GM19452 (cell line): ENCODE measurements at regions not wholly inside any gene's neighbourhood (a gene's known extent, or its start where the extent isn't known, plus 50 kb on each side); places are given as distances from the start of the nearest gene placed in this dataset.

Experiments used
- ATAC-seq: cut with Tn5 transposase; IDR thresholded peaks from one replicate; pipeline ENCODE4 v1.9.1; 2021; ENCODE audit not compliant: unreplicated experiment

DNA sequence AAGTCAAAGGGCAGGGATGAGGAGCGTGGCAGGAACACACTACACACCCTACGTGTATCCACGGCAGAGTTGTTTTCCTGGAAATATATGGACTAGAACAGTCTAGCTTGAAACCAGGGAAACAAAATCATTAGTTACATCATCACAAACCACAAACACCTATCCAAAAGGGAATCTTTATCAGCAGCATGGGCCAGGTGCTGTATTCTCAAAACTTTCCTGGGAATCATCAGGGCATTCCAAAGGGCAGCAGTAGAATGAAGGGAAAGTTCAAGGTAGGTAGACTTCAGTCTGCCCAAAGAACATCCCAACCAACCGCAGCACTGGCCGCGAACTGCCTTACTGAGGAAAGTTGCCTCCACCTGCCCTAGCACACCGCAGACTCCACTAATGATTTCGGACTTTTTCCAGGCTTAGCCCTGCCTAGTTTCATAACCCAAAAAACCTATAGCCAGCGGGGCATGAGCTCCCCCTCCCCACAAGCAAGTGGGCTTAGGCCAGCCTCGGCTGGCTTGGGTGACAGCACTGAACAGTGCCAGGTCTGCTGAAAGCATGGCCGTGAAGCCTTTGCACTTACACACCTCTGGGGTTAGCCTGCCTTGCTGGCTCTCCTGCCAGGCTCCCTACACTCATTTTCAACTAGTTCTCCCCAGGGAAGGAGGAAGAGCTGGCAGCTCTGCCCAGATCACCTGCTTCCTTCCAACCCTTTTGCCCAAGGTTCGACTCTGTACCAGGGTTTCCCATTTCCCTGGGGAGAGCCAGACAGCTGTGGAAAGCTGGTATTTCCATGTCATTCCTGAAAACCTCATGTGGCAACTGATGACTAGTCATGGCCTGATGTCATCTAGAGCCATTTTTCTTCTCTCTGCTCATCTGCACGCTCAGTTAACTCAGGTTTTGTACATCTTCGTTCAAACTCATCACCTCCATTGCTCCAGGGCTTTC, 77.3 kb upstream of the UBAC2 start:
- no peak for ATAC-seq

DNA sequence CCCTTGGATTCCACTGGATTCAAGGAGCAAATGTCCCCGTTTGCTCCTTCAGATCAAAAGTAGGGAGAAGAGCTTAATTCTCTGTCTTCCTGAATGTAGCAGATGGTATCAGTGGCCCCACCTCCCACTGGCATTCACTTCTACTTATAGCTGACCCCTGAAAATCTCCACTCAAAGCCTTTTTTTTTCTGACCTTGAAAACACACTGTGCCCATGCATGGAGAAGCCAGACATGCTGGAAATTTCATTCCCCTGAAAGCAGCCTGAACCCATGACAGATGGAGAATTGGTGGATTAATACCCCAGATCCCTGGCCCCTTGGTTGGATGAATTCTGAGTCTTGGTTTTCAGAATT, 76.6 kb upstream of the UBAC2 start:
- ATAC-seq: no peak

GRCh38 chr13:99124794-99125316, 75.8 kb upstream of the UBAC2 start:
- ATAC-seq: peak; percentile 87

DNA sequence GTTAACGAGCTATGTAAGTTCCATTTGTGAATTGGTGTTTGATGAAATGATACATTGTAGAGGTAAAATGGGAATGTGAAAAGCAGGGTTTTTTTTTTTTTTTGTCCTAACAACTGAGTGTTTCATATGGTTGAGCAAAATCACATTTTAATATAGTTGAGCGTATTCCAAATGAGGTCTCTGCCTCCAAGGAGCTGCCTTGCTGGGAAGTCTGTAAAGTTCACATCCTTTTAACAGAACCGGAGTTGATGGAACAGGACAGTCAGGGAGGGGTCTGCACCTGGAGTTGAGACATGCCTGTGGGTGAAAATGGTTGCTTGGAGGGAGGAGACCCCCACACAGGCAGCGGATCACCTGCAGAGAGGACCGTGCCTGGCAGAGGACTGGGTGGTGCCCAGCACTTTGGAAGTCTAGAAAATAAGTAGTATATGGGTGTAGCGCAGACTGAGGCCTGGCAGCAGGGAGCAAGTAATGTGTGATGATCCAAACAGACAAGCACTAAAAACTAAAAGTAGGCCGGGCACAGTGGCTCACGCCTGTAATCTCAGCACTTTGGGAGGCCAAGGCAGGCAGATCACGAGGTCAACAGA, 75.2 kb upstream of the UBAC2 start:
- no peak for ATAC-seq

DNA sequence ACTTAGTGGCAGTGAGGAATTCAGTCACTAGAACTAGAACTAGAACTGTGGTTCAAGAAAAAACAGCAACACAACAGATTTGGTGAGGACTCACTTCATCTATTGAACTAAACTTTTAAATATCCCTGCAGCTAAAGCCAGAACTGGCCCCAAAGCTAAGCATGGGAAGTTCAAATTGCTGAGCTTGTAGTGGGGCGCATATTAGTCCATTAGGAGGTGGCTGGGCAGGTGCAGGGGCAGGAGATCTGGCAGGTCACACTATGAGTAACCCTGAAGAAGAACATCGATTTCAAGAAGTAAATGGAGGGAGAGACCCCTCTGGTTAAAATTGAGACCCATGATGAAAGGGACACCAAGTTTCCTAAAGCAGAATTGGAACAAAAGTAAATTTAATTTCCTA, 73.8 kb upstream of the UBAC2 start:
- ATAC-seq: no peak

- ATAC-seq: no peak
Observed at GRCh38 chr13:99129050-99129449, 71.6 kb upstream of the UBAC2 start.

GRCh38 chr13:99129951-99130350, 70.7 kb upstream of the UBAC2 start:
- ATAC-seq: no peak

GRCh38 chr13:99131410-99131809, 69.2 kb upstream of the UBAC2 start:
- ATAC-seq: no peak

DNA sequence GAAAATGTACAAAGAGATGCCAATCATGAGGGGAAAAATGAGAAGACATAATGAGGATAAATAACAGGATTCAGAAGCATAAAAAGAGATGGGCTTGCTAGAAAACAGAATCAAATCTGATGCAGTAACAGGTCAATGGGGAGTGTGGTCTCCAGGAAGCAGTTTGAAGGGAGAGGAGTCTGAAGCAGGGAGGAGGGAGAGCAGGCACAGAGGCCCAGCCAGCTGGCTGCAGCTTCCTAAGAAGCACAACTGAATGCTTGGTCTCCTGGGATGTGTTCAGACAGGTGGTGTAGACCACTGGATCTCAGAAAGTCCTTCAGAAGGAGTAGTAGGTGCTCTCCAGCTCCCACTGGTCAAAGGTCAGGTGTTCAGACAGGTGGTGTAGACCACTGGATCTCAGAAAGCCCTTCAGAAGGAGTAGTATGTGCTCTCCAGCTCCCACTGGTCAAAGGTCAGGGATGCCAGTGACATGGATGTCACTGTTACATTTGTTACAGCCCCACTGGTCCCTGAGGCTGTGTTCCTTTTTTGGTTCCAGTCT, 68.3 kb upstream of the UBAC2 start:
- ATAC-seq: no peak

- no peak for ATAC-seq
Observed at GRCh38 chr13:99133230-99133629, 67.4 kb upstream of the UBAC2 start.

DNA sequence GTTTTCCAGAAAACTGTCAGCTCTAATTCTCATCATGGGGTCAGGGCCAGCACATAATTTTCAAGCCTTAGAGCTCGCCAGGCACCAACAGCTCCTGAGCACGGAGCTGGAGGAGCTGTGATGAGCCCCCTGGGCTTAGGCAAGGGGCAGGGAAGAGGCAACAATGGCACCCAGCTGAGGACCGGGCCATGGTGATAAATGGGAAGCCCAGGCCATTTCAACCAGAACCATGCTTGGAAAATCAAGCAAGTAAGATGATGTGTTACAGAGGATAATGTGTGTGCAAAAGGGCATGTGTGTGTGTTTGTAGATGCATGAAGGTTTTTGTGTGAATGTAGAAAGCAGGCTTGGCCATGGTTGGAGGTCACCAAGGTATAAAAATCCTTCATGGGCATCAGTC, 66.8 kb upstream of the UBAC2 start:
- ATAC-seq: no peak

- no peak for ATAC-seq
Observed at GRCh38 chr13:99135591-99135990, 65.1 kb upstream of the UBAC2 start.

GRCh38 chr13:99136427-99136954, 64.2 kb upstream of the UBAC2 start:
- no peak for ATAC-seq

DNA sequence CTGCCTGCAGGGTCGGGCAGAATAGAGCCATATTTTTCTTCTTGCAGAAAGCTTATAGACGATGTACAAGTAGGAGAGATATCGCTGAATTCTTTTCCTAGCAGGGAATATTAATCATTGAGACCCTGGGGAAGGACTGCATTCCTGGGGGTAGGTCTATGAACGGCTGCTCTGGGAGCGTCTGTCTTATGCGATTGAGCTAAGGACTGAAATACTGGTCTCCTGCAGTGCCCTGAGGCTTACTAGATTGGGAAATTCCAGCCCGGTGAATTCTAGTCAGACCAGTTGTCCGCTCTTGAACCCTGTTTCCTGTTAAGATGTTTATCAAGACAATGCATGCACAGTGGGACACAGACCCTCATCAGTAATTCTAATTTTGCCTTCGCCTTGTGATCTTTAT, 59.8 kb upstream of the UBAC2 start:
- ATAC-seq: no peak

DNA sequence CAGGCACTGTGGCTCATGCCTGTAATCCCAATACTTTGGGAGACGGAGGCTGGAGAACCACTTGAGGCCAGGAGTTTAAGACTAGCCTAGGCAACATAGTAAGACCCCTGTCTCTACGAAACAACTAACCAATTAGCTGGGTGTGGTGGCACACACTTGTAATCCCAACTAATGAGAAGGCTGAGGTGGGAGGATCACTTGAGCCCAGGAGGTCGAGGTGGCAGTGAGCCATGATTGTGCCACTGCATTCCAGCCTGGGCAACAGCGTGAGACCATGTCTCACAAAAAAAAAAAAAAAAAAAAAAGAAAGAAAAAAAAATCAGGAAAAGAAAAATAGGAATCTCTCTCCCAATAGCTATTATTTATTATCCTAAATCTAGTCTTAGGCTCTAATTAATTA, 56.8 kb upstream of the UBAC2 start:
- no peak for ATAC-seq

DNA sequence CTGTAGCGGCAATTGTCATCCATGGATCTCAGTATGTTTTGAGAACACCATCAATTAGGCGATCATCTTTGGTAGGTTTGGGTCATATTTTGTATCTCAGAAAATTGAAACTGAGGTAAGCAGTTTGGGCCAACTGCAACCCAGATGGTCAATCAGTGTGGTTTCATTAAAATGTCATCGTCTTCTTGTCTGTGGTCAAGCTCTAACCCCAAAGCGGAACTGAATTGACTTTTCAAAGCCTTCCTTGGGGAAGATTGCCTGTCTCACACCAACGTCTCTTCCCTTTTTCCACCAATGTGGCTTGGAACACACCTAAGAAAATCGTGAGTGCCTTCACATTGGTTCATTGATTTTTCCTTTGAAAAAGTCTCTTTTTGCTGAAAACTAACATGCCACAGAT, 56.3 kb upstream of the UBAC2 start:
- peak; percentile 76 for ATAC-seq

DNA sequence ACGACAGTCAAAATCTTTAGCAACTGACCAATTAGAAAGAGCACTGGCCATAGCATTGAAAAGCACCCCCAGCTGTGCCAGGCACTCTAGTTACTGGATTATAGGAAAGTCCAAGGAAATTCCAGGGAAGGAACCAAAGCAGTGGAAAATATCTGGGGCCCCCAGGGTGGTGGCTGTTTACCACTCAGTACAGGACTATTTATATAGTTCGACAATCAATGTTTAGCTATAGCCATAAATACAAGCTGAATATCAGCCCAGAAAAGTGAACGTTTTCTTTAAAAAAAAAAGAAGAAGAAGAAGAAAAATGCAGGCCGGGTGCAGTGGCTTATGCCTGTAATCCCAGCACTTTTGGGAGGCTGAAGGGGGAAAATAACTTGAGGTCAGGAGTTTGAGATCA, 55.2 kb upstream of the UBAC2 start:
- ATAC-seq: no peak

DNA sequence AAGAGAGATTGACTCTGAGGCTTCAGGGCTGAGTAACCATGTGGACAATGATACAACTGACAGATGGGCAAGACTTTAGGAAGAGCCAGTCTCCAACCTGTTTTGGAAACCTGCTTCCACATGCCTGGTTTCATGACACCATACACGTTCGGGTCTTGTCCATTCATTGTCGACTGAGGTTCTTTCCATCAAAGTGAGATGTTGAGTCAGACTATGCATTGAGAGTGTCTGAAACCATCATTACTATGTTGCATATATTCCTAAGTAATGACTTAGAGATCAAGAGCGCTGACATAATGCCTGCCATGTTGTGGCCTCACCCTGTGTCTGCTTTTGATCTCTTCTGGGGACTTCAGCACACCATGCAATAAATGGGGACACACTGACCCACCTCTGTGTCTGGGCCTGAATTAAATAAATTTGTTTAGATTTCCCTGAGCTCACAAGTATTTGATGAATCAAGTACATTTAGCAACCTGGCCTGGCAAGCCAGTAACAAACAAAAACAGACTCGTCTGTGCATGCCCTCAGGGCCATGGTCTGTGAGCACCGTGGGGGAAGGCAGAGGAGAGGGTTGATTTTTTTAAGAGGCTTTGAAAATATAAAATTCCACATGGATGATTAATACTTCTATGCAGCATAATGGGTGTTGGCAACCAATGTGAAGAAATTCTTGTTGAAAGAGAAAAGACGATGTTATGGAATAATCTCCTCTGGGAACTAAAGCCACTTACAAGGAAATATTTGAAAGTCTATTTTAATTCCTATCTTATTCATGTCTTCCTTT, 49.9 kb upstream of the UBAC2 start:
- no peak for ATAC-seq
